ENCODE measurements at regions not wholly inside any gene's neighbourhood (a gene's known extent, or its start where the extent isn't known, plus 50 kb on each side); places are given as distances from the start of the nearest gene placed in this dataset.

GRCh38 chr14:71583705-71584104 is 348.5 kb upstream of the RGS6 start (continued):
- TF ChIP-seq, protein P1, sequence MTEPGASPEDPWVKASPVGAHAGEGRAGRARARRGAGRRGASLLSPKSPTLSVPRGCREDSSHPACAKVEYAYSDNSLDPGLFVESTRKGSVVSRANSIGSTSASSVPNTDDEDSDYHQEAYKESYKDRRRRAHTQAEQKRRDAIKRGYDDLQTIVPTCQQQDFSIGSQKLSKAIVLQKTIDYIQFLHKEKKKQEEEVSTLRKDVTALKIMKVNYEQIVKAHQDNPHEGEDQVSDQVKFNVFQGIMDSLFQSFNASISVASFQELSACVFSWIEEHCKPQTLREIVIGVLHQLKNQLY (CRISPR knock-in tag; IDR thresholded peaks at IDR 0.05), result no peak

GRCh38 chr14:71585361-71585760 is 346.9 kb upstream of the RGS6 start:
- TF ChIP-seq NR2C2 (CRISPR knock-in tag; IDR thresholded peaks at IDR 0.05), result no peak
- TF ChIP-seq TEAD4 (CRISPR knock-in tag; IDR thresholded peaks at IDR 0.05), result no peak
- TF ChIP-seq, protein P2, sequence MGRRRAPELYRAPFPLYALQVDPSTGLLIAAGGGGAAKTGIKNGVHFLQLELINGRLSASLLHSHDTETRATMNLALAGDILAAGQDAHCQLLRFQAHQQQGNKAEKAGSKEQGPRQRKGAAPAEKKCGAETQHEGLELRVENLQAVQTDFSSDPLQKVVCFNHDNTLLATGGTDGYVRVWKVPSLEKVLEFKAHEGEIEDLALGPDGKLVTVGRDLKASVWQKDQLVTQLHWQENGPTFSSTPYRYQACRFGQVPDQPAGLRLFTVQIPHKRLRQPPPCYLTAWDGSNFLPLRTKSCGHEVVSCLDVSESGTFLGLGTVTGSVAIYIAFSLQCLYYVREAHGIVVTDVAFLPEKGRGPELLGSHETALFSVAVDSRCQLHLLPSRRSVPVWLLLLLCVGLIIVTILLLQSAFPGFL (CRISPR knock-in tag; IDR thresholded peaks at IDR 0.05; ENCODE audit: borderline replicate concordance), result no peak
- no peak for TF ChIP-seq ZNF425 (CRISPR knock-in tag; conservative IDR thresholded peaks at IDR 0.05)
- no peak for TF ChIP-seq FOXP1 (CRISPR knock-in tag; IDR thresholded peaks at IDR 0.05; ENCODE audit: borderline replicate concordance)
- TF ChIP-seq, protein P3, sequence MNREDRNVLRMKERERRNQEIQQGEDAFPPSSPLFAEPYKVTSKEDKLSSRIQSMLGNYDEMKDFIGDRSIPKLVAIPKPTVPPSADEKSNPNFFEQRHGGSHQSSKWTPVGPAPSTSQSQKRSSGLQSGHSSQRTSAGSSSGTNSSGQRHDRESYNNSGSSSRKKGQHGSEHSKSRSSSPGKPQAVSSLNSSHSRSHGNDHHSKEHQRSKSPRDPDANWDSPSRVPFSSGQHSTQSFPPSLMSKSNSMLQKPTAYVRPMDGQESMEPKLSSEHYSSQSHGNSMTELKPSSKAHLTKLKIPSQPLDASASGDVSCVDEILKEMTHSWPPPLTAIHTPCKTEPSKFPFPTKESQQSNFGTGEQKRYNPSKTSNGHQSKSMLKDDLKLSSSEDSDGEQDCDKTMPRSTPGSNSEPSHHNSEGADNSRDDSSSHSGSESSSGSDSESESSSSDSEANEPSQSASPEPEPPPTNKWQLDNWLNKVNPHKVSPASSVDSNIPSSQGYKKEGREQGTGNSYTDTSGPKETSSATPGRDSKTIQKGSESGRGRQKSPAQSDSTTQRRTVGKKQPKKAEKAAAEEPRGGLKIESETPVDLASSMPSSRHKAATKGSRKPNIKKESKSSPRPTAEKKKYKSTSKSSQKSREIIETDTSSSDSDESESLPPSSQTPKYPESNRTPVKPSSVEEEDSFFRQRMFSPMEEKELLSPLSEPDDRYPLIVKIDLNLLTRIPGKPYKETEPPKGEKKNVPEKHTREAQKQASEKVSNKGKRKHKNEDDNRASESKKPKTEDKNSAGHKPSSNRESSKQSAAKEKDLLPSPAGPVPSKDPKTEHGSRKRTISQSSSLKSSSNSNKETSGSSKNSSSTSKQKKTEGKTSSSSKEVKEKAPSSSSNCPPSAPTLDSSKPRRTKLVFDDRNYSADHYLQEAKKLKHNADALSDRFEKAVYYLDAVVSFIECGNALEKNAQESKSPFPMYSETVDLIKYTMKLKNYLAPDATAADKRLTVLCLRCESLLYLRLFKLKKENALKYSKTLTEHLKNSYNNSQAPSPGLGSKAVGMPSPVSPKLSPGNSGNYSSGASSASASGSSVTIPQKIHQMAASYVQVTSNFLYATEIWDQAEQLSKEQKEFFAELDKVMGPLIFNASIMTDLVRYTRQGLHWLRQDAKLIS (CRISPR knock-in tag; IDR thresholded peaks at IDR 0.05; ENCODE audit: borderline replicate concordance), result no peak
- TF ChIP-seq, protein P4, sequence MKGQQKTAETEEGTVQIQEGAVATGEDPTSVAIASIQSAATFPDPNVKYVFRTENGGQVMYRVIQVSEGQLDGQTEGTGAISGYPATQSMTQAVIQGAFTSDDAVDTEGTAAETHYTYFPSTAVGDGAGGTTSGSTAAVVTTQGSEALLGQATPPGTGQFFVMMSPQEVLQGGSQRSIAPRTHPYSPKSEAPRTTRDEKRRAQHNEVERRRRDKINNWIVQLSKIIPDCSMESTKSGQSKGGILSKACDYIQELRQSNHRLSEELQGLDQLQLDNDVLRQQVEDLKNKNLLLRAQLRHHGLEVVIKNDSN (CRISPR knock-in tag; IDR thresholded peaks at IDR 0.05), result no peak
- TF ChIP-seq, protein P5, sequence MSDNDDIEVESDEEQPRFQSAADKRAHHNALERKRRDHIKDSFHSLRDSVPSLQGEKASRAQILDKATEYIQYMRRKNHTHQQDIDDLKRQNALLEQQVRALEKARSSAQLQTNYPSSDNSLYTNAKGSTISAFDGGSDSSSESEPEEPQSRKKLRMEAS (CRISPR knock-in tag; IDR thresholded peaks at IDR 0.05), result no peak
- TF ChIP-seq CREB1 (CRISPR knock-in tag; IDR thresholded peaks at IDR 0.05), result no peak
- no peak for TF ChIP-seq JAZF1 (CRISPR knock-in tag; IDR thresholded peaks at IDR 0.05)
- POLR2A ChIA-PET, result interaction anchor here (0.7 to 1.0 kb wide), 2 partner anchors 147 to 166 kb away, joined by 4 to 6 read pairs; no protein-coding TSS in a partner anchor

GRCh38 chr14:71586131-71586897 is 345.9 kb upstream of the RGS6 start:
- H3K9me3 Mint-ChIP-seq, result no peaks in the 10 kb centered on the region
- no peak overlapping the region; the same call in 1 of the 2 replicates for H3K27ac Mint-ChIP-seq
- H3K4me1 Mint-ChIP-seq, result peaks cover 44% of the 10 kb centered on the region
- ChIA-PET CTCF (no interaction called here), POLR2A (interaction anchor here (0.7 to 1.0 kb wide), 2 partner anchors 146 to 167 kb away, joined by 4 to 6 read pairs; no protein-coding TSS in a partner anchor)
- no peak for TF ChIP-seq SMAD3 (CRISPR knock-in tag; IDR thresholded peaks at IDR 0.05; ENCODE audit: borderline replicate concordance)
- no peak for TF ChIP-seq GRHL2 (CRISPR knock-in tag; IDR thresholded peaks at IDR 0.05; ENCODE audit: insufficient replicate concordance, severe bottlenecking)
- no peak for TF ChIP-seq ESRRA (CRISPR knock-in tag; IDR thresholded peaks at IDR 0.05; ENCODE audit: borderline replicate concordance)
- no peak for TF ChIP-seq ATF1 (CRISPR knock-in tag; IDR thresholded peaks at IDR 0.05)
- no peak for TF ChIP-seq HMGA2 (CRISPR knock-in tag; IDR thresholded peaks at IDR 0.05)
- TF ChIP-seq, protein P6, sequence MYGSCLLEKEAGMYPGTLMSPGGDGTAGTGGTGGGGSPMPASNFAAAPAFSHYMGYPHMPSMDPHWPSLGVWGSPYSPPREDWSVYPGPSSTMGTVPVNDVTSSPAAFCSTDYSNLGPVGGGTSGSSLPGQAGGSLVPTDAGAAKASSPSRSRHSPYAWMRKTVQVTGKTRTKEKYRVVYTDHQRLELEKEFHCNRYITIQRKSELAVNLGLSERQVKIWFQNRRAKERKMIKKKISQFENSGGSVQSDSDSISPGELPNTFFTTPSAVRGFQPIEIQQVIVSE (CRISPR knock-in tag; IDR thresholded peaks at IDR 0.05; ENCODE audit: borderline replicate concordance), result no peak
- no peak for TF ChIP-seq FOXJ3 (CRISPR knock-in tag; IDR thresholded peaks at IDR 0.05; ENCODE audit: borderline replicate concordance)
- no peak for TF ChIP-seq CBFB (CRISPR knock-in tag; IDR thresholded peaks at IDR 0.05; ENCODE audit: low read depth)
- no peaks in the 10 kb centered on the region for H3K27me3 Mint-ChIP-seq (ENCODE audit: low read depth)
- no peak for DNase-seq (ENCODE audit: low spot score)
- H3K36me3 Mint-ChIP-seq, result 0 out of 2 replicates have a peak, but pooled peaks cover 3% of the 10 kb centered on the region
- ATAC-seq, result peak; percentile 70
- H3K4me3 Mint-ChIP-seq, result peak overlapping the region; percentile 37

More at GRCh38 chr14:71585361-71585760, 346.9 kb upstream of the RGS6 start:
- H3K4me1 Mint-ChIP-seq, result peaks cover 44% of the 10 kb centered on the region
- DNase-seq (ENCODE audit: low spot score) (no peak), ATAC-seq (no peak)
- no peak overlapping the region for H3K27ac Mint-ChIP-seq
- 0 out of 2 replicates have a peak, but pooled peaks cover 3% of the 10 kb centered on the region for H3K36me3 Mint-ChIP-seq
- no peak overlapping the region for H3K4me3 Mint-ChIP-seq
- no peaks in the 10 kb centered on the region for H3K9me3 Mint-ChIP-seq
- CTCF ChIA-PET, result no interaction called here
- no peaks in the 10 kb centered on the region for H3K27me3 Mint-ChIP-seq (ENCODE audit: low read depth)

All from WTC11 (cell line).